GM12878 (cell line): ENCODE measurements at regions not wholly inside any gene's neighbourhood (a gene's known extent, or its start where the extent isn't known, plus 50 kb on each side); places are given as distances from the start of the nearest gene placed in this dataset.
"Not testable (repeated sequence)": the region's sequence is repeated elsewhere in the genome, so short reads cannot be mapped to it uniquely, and the experiment has no call there.

Experiments
- ATAC-seq: fragments of 200-7000 bp; cut with Tn5 transposase; 3 replicates; pipeline ENCODE4 v1.9.1; 2020; ENCODE audit warnings: mild to moderate bottlenecking, moderate library complexity
- BruUV-seq: library from RNA; stranded (reverse); fragments of 400-500 nt; replicated peaks from 2 replicates; lab custom pipeline; 2021; lab: Mats Ljungman, UMichigan
- CTCF ChIA-PET: fragments of 300-600 bp; sonication (Branson Sonifier 250); formaldehyde crosslinking; extraction: SDS; loops from one replicate; lab custom pipeline; 2021; ENCODE audit warnings: inconsistent platforms; lab: Yijun Ruan, JAX
- POLR2A ChIA-PET: fragments of 350-600 bp; formaldehyde crosslinking; extraction: SDS; loops from one replicate; lab custom pipeline; 2021; ENCODE audit warnings: inconsistent platforms; lab: Charles Lee
- RAD21 ChIA-PET: fragments of 300-600 bp; sonication (Branson Sonifier 250); formaldehyde crosslinking; loops from one replicate; lab custom pipeline; 2023; ENCODE audit warnings: antibody characterized with exemption; ENCODE audit not compliant: unreplicated experiment; lab: Charles Lee
- SMC1A ChIA-PET: fragments of 300-600 bp; sonication (Branson Sonifier 250); formaldehyde crosslinking; loops from one replicate; lab custom pipeline; 2023; ENCODE audit not compliant: unreplicated experiment, uncharacterized antibody; lab: Charles Lee
- DNase-seq: peaks from one replicate; pipeline ENCODE4 v3.0.0-alpha.2; 2011; ENCODE audit warnings: low read depth, low spot score
- FAIRE-seq: peaks from 3 replicates; lab custom pipeline; 2011; peaks lifted over from hg19 to GRCh38; lab: Jason Lieb, UNC
- H2AFZ ChIP-seq: 2 replicates; pipeline ENCODE4 v1.6.0; 2011; ENCODE audit warnings: low read depth, low read length, control low read depth; ENCODE audit not compliant: control insufficient read depth
- H3K27ac ChIP-seq: 2 replicates; pipeline ENCODE4 v1.5.1; 2011; ENCODE audit warnings: control low read depth; ENCODE audit not compliant: control insufficient read depth, insufficient read depth
- H3K27me3 ChIP-seq, 2 experiments: replicated peaks in 1 of 2; 2 replicates each; pipeline versions ENCODE4 v1.6.0 to v1.6.1; 2011; ENCODE audit warnings: low read length in 1 of 2; ENCODE audit not compliant: control insufficient read depth in 2 of 2, insufficient read depth in 2 of 2
- H3K36me3 ChIP-seq, 2 experiments: 2 replicates each; pipeline ENCODE4 v1.5.1; 2011; ENCODE audit warnings: low read length in 1 of 2; ENCODE audit not compliant: control insufficient read depth in 2 of 2, insufficient read depth in 2 of 2
- H3K4me1 ChIP-seq: 2 replicates; pipeline ENCODE4 v1.6.1; 2011; ENCODE audit warnings: mild to moderate bottlenecking, low read length, moderate library complexity, mixed read lengths; ENCODE audit not compliant: control insufficient read depth, insufficient read depth
- H3K4me2 ChIP-seq: 2 replicates; pipeline ENCODE4 v1.6.0; 2011; ENCODE audit warnings: control low read depth; ENCODE audit not compliant: control insufficient read depth, insufficient read depth
- H3K4me3 ChIP-seq: fragments of 200-600 bp; sonication (generic); 2 replicates; pipeline ENCODE4 v1.5.1; 2016
- H3K79me2 ChIP-seq: 2 replicates; pipeline ENCODE4 v1.6.0; 2011; ENCODE audit warnings: low read length; ENCODE audit not compliant: control insufficient read depth, insufficient read depth
- H3K9ac ChIP-seq: 2 replicates; pipeline ENCODE4 v1.8.0; 2011; ENCODE audit warnings: low read length, control low read depth, mixed read lengths; ENCODE audit not compliant: control insufficient read depth, insufficient read depth
- H3K9me3 ChIP-seq: replicated peaks from 3 replicates; pipeline ENCODE4 v1.5.1; 2011; ENCODE audit warnings: mild to moderate bottlenecking, low read length; ENCODE audit not compliant: control insufficient read depth, insufficient read depth
- H4K20me1 ChIP-seq: 2 replicates; pipeline ENCODE4 v1.6.0; 2011; ENCODE audit not compliant: control insufficient read depth, insufficient read depth
- HSF1 ChIP-seq: fragments of 150-350 bp; IDR thresholded peaks from 2 replicates; pipeline ENCODE4 v1.6.1; 2014; ENCODE audit warnings: mild to moderate bottlenecking, low read depth, low read length
- STAT1 ChIP-seq: fragments of 450-650 bp; conservative IDR thresholded peaks from 2 replicates; pipeline ENCODE4 v1.6.1; 2014; ENCODE audit warnings: antibody characterized with exemption, mild to moderate bottlenecking
- WGBS: methylation state at CpG from one replicate; pipeline ENCODE4 v1.1.6; 2016; ENCODE audit warnings: low lambda C conversion rate; ENCODE audit not compliant: insufficient replicate concordance, insufficient coverage; ENCODE audit errors: missing lambda C conversion rate; 5-methylcytosine and 5-hydroxymethylcytosine counted together
- in situ Hi-C: fragments of 300-500 bp; cut with MboI; formaldehyde crosslinking; loops from 9 replicates; pipeline ENCODE4 v1.14.3; 2018; ENCODE audit warnings: mixed read lengths
- intact Hi-C: fragments of 100-400 bp; cut with micrococcal nuclease; formaldehyde crosslinking; loops from one replicate; pipeline ENCODE4 v1.14.2; 2022; ENCODE audit not compliant: unreplicated experiment

DNA sequence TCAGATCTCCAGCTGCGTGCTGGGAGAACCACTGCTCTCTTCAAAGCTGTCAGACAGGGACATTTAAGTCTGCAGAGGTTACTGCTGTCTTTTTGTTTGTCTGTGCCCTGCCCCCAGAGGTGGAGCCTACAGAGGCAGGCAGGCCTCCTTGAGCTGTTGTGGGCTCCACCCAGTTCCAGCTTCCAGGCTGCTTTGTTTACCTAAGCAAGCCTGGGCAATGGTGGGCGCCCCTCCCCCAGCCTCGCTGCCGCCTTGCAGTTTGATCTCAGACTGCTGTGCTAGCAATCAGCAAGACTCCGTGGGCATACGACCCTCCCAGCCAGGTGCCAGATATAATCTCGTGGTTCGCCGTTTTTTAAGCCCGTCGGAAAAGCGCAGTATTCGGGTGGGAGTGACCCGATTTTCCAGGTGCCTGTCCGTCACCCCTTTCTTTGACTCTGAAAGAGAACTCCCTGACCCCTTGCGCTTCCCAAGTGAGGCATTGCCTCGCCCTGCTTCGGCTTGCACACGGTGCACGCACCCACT, 288.2 kb downstream of the RASEF start:
- not testable (repeated sequence) for ATAC-seq

DNA sequence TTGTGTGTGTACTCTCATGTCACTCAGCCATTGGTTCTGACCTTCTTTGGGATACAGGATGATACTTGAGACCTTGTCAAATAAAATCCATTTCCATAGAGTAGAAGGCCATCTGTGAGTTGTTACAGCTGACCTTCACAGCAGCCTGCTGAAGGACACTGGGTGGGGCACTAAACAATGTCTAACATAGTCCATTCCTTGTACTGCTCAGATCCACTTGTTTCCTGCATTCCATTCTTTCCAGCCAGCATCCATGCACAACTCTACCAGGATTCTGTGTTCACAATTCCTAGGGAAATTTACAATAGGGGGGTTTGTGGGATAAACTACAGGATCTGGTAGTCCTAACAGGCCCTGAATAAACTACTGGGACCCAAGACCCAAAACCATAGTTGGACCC, 286.4 kb downstream of the RASEF start:
- Histone ChIP-seq H4K20me1 (no peaks in the 10 kb centered on the region), H3K9me3 (no peaks in the 10 kb centered on the region), H3K4me1 (no peaks in the 10 kb centered on the region), H3K36me3 (no peaks in the 10 kb centered on the region), H3K27ac (no peak overlapping the region), H3K9ac (no peak overlapping the region), H3K79me2 (no peaks in the 10 kb centered on the region), H3K4me3 (no peak overlapping the region), H2AFZ (no peak overlapping the region), H3K27me3 (no peaks in the 10 kb centered on the region), H3K4me2 (no peak overlapping the region)
- SMC1A ChIA-PET = no interaction called here
- in situ Hi-C loops (no loop called here), intact Hi-C loops (no loop called here)
- TF ChIP-seq HSF1 (no peak), STAT1 (no peak)
- DNase-seq (no peak), FAIRE-seq (no peak), ATAC-seq (no peak)
- no TSS peak for BruUV-seq
- RAD21 ChIA-PET = no interaction called here
- POLR2A ChIA-PET = no interaction called here
- CTCF ChIA-PET = no interaction called here

More for the DNA sequence above, 288.2 kb downstream of the RASEF start:
- 39% methylated on average over 19 of the region's 20 CpGs for WGBS
- H3K27me3 ChIP-seq, BruUV-seq, H3K4me2 ChIP-seq, SMC1A ChIA-PET, in situ Hi-C loops, intact Hi-C loops, H3K9me3 ChIP-seq, H3K36me3 ChIP-seq, FAIRE-seq, POLR2A ChIA-PET, H3K9ac ChIP-seq, H4K20me1 ChIP-seq, DNase-seq, H3K27ac ChIP-seq, H3K4me3 ChIP-seq, CTCF ChIA-PET, H2AFZ ChIP-seq, RAD21 ChIA-PET, H3K79me2 ChIP-seq, H3K4me1 ChIP-seq: not testable (repeated sequence)
